OCI-LY7 (cell line): ENCODE measurements at regions not wholly inside any gene's neighbourhood (a gene's known extent, or its start where the extent isn't known, plus 50 kb on each side); places are given as distances from the start of the nearest gene placed in this dataset.

ENCODE experiments used
- CTCF ChIP-seq: fragments of 200-600 bp; sonication (generic); conservative IDR thresholded peaks from 2 replicates; pipeline ENCODE4 v1.5.1; 2014; ENCODE audit warnings: mild to moderate bottlenecking, antibody characterized with exemption, low read length, moderate library complexity, mixed read lengths
- EZH2phosphoT487 ChIP-seq: fragments of 200-600 bp; sonication (generic); IDR thresholded peaks from 2 replicates; pipeline ENCODE4 v1.6.1; 2018; ENCODE audit warnings: low read depth, borderline replicate concordance, mild to moderate bottlenecking, mixed run types, antibody characterized with exemption, low read length, moderate library complexity, mixed read lengths

- TF ChIP-seq CTCF (no peak), EZH2phosphoT487 (no peak)
These were observed 84.1 kb upstream of the SLC66A3 start for GRCh38 chr2:11071211-11071610.
